DND-41 (cell line): ENCODE measurements at regions not wholly inside any gene's neighbourhood (a gene's known extent, or its start where the extent isn't known, plus 50 kb on each side); places are given as distances from the start of the nearest gene placed in this dataset.

ENCODE experiments used
- ATAC-seq: fragments of 200-7000 bp; cut with Tn5 transposase; 3 replicates; pipeline ENCODE4 v1.9.1; 2021; ENCODE audit warnings: low read depth; ENCODE audit not compliant: insufficient read depth
- DNase-seq: peaks from one replicate; pipeline ENCODE4 v3.0.0-alpha.2; 2020
- H2AFZ ChIP-seq: 2 replicates; pipeline ENCODE4 v1.6.0; 2012; ENCODE audit warnings: low read depth, low read length
- H3K27ac ChIP-seq: 2 replicates; pipeline ENCODE4 v1.5.1; 2012; ENCODE audit warnings: low read length, inconsistent platforms
- H3K27me3 ChIP-seq: fragments of 200-600 bp; sonication (generic); 2 replicates; pipeline ENCODE4 v1.6.0; 2012; ENCODE audit warnings: low read length, mild to moderate bottlenecking, inconsistent platforms; ENCODE audit not compliant: insufficient read depth, poor library complexity
- H3K36me3 ChIP-seq: 2 replicates; pipeline ENCODE4 v1.5.1; 2012; ENCODE audit warnings: low read length, inconsistent platforms; ENCODE audit not compliant: insufficient read depth
- H3K4me1 ChIP-seq: 2 replicates; pipeline ENCODE4 v1.5.1; 2012; ENCODE audit warnings: mild to moderate bottlenecking, low read length; ENCODE audit not compliant: insufficient read depth
- H3K4me2 ChIP-seq: 2 replicates; pipeline ENCODE4 v1.6.0; 2012; ENCODE audit warnings: mild to moderate bottlenecking, moderate library complexity, low read length, inconsistent platforms; ENCODE audit not compliant: insufficient read depth
- H3K4me3 ChIP-seq, 2 experiments: fragments of 200-600 bp in 1 of 2; shearing (Covaris generic) in 1 of 2; 2 replicates each; pipeline ENCODE4 v1.5.1; 2012 to 2016; ENCODE audit warnings: inconsistent platforms in 2 of 2, low read length in 2 of 2, mild to moderate bottlenecking in 2 of 2, low read depth in 1 of 2, moderate library complexity in 1 of 2
- H3K79me2 ChIP-seq: 2 replicates; pipeline ENCODE4 v1.6.0; 2012; ENCODE audit warnings: low read length, inconsistent platforms; ENCODE audit not compliant: insufficient read depth
- H3K9ac ChIP-seq: 2 replicates; pipeline ENCODE4 v1.6.0; 2012; ENCODE audit warnings: low read depth, mild to moderate bottlenecking, inconsistent platforms, low read length, moderate library complexity
- H3K9me3 ChIP-seq: 2 replicates; pipeline ENCODE4 v1.5.1; 2012; ENCODE audit warnings: low read length, moderate library complexity, mild to moderate bottlenecking, inconsistent platforms; ENCODE audit not compliant: insufficient read depth, severe bottlenecking
- H4K20me1 ChIP-seq: 2 replicates; pipeline ENCODE4 v1.6.0; 2012; ENCODE audit warnings: low read length; ENCODE audit not compliant: insufficient read depth
- CTCF ChIP-seq: IDR thresholded peaks from 2 replicates; pipeline ENCODE4 v1.5.1; 2012; ENCODE audit warnings: borderline replicate concordance, low read length, moderate library complexity, mild to moderate bottlenecking; ENCODE audit not compliant: poor library complexity, severe bottlenecking; ENCODE audit errors: extremely low read depth
- EZH2 ChIP-seq: IDR thresholded peaks from 3 replicates; pipeline ENCODE4 v1.6.1; 2012; ENCODE audit warnings: borderline replicate concordance, low read depth, mild to moderate bottlenecking, moderate library complexity, low read length, inconsistent platforms; ENCODE audit not compliant: severe bottlenecking

- no peak for TF ChIP-seq CTCF
- no peak for TF ChIP-seq EZH2
- no peaks in the 10 kb centered on the region for H3K36me3 ChIP-seq
- H3K9me3 ChIP-seq = no peaks in the 10 kb centered on the region
- no peak for DNase-seq
- no peak overlapping the region for H2AFZ ChIP-seq
- H4K20me1 ChIP-seq = no peaks in the 10 kb centered on the region
- ATAC-seq = no peak
- no peak overlapping the region for H3K4me3 ChIP-seq
- H3K79me2 ChIP-seq = no peaks in the 10 kb centered on the region
- no peak overlapping the region for H3K9ac ChIP-seq
- H3K4me2 ChIP-seq = no peak overlapping the region
- no peaks in the 10 kb centered on the region for H3K27me3 ChIP-seq
- peaks cover 19% of the 10 kb centered on the region for H3K4me1 ChIP-seq
- no peak overlapping the region for H3K27ac ChIP-seq
Measured at GRCh38 chr2:151197184-151198108, 64.2 kb downstream of the RBM43 start.

DNA sequence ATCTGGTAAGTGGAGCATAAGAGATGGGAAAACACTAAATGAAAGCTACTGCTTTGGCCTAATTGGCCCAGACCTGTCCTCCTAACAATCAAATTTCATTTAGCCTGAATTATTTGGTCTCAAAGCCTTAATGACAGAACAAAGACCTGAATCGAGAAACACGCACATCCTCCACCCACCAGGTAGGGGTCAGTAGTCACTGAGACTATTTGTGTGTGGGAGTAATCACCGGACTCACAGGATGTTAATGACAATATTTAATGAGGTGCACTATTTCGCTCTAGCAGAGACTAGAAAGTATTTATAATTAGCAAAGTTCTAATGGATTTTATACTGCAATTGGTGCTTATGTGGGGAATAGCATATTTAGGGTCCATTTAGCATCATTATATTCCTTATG, 68.1 kb downstream of the RBM43 start:
- Histone ChIP-seq H3K27me3 (no peaks in the 10 kb centered on the region), H4K20me1 (no peaks in the 10 kb centered on the region), H3K36me3 (no peaks in the 10 kb centered on the region), H3K4me2 (no peak overlapping the region), H3K4me1 (peaks cover 10% of the 10 kb centered on the region), H3K79me2 (no peaks in the 10 kb centered on the region), H3K9ac (no peak overlapping the region), H2AFZ (no peak overlapping the region), H3K9me3 (no peaks in the 10 kb centered on the region), H3K4me3 (no peak overlapping the region), H3K27ac (no peak overlapping the region)
- ATAC-seq (no peak), DNase-seq (no peak)
- no peak for TF ChIP-seq EZH2
- TF ChIP-seq CTCF = no peak

DNA sequence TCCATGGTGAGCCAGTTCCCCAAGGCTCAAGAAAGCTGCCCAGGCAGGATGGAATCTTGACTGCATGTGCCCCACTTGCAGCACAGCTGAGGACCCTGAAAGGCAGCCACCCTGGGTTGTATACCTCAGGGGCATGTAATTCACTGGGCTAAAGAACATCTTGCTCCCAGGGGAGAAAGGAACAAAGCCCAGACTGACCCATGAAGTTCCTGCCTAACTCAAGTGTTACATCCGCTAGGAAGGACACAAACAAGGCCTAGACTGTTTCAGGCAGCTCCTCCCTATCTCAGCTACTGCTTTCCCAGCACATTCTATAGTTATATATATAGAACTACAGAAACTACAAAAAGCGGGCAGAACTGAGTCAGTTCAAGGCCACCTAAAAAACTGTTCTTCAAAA, 69.0 kb downstream of the RBM43 start:
- no peak overlapping the region for H3K27ac ChIP-seq
- no peaks in the 10 kb centered on the region for H3K9me3 ChIP-seq
- H3K4me2 ChIP-seq = no peak overlapping the region
- no peaks in the 10 kb centered on the region for H3K27me3 ChIP-seq
- ATAC-seq = no peak
- no peaks in the 10 kb centered on the region for H4K20me1 ChIP-seq
- no peaks in the 10 kb centered on the region for H3K79me2 ChIP-seq
- no peak overlapping the region for H3K9ac ChIP-seq
- peaks cover 13% of the 10 kb centered on the region for H3K4me1 ChIP-seq
- H2AFZ ChIP-seq = 0 out of 2 replicates have a peak overlapping the region, but pooled peaks have one; percentile 17
- no peak overlapping the region for H3K4me3 ChIP-seq
- no peak for DNase-seq
- no peaks in the 10 kb centered on the region for H3K36me3 ChIP-seq
- TF ChIP-seq EZH2 = no peak
- TF ChIP-seq CTCF = no peak

- H3K27me3 ChIP-seq = no peaks in the 10 kb centered on the region
- DNase-seq (no peak), ATAC-seq (no peak)
- no peaks in the 10 kb centered on the region for H3K9me3 ChIP-seq
- H3K9ac ChIP-seq = no peak overlapping the region
- H3K4me1 ChIP-seq = peaks cover 13% of the 10 kb centered on the region
- no peak overlapping the region for H3K4me3 ChIP-seq
- no peak for TF ChIP-seq EZH2
- no peak for TF ChIP-seq CTCF
- no peak overlapping the region for H2AFZ ChIP-seq
- H3K36me3 ChIP-seq = no peaks in the 10 kb centered on the region
- H3K27ac ChIP-seq = no peak overlapping the region
- H4K20me1 ChIP-seq = no peaks in the 10 kb centered on the region
- no peaks in the 10 kb centered on the region for H3K79me2 ChIP-seq
- H3K4me2 ChIP-seq = no peak overlapping the region
Measured at GRCh38 chr2:151191001-151191400, 70.7 kb downstream of the RBM43 start.
